GM21528 (cell line): ENCODE measurements at regions not wholly inside any gene's neighbourhood (a gene's known extent, or its start where the extent isn't known, plus 50 kb on each side); places are given as distances from the start of the nearest gene placed in this dataset.
"Not testable (repeated sequence)": the region's sequence is repeated elsewhere in the genome, so short reads cannot be mapped to it uniquely, and the experiment has no call there.

Source experiments
- ATAC-seq: cut with Tn5 transposase; IDR thresholded peaks from one replicate; pipeline ENCODE4 v1.9.1; 2021; ENCODE audit warnings: mild to moderate bottlenecking, moderate library complexity; ENCODE audit not compliant: unreplicated experiment, low FRiP score

DNA sequence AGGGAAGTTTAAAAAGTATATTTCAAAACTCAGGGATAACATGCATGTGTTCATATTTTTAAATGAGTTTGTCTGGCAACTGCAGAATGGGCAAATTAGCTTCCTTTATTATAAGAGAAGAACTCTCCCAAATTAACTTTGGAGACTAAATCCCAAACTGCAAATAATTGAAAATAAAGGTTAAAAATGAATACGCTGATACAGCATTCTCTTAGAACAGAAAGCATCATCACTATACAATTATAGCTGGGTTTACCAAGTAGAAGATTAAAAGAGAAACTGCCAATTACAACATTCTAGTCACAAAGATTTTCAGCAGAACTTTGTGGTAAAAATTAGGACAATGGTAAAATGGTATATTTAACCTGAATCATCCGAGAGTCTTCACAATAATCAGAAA, 73.3 kb downstream of the OLFM4 start:
- ATAC-seq = no peak

DNA sequence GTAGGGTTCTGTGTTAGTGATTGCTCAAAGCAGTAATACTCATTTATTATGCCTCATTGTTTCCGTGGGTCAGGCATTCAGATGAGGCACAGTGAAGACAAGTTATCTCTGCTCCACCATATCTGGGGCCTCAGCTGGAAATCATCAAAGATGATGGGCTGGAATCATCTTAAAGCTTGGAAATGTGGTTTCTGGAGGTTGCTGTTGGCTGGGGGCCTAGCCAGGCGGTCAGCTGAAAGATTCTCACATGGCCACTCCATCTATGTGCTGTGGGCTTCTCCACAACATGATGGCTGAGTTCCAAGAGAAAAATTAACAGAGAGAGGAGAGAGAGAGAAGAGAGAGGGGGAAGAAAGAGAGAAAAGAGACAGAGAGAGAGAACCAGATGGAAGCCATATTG, 75.5 kb downstream of the OLFM4 start:
- ATAC-seq = no peak

DNA sequence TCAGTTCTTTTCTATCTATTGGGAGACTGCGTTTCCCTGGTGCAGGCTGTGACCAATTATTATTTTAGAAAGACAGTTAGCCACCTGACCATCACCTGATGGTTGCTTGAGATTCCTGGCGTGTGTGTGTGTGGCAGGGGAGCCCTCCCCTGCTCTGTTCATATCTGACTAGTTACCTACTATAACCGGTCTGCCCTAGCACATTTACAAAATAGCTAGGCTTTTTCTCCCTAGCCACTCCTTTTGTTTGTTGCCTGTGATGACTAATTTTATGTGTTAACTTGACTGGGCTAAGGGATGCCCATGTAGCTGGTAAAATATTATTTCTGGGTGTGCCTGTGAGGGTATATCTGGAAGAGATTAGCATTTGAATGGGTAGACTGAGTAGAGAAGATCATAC, 76.9 kb downstream of the OLFM4 start:
- no peak for ATAC-seq

DNA sequence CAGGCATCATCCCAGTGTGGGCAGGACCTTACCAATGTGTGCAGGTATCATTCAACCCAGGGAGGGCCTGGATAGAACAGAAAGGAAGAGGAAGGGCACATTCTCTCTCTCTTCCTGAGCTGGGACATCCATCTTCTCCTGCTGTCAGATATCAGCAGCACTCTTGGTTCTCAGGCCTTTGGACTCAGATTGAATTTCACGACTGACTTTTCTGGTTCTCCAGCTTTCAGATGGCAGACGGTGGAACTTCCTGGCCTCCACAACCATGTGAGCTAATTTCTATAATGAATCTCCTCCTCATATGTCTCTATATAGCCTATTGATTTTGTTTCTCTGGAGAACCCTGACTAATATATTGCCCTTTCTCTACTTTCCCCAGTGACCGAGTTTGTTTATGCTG, 77.3 kb downstream of the OLFM4 start:
- no peak for ATAC-seq

DNA sequence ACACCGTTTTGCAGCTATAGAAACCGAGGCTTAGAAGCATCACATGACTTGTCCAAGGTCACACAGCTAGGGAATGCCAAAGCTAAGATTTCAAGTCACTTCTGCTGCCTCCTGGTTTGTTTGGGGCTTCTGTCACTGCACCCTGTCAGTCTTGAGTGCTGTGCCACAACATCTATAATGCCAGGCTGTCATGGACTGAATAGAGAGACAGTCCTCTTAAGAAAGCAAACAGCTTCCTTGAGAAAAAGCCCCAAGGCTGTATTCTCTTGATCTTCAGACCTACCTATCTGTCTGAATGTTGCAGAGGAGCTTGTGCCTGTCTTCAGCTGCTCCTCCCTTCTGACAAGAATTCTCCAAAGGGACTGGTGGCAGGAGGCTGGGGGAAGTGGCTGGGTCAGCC, 81.6 kb downstream of the OLFM4 start:
- no peak for ATAC-seq

DNA sequence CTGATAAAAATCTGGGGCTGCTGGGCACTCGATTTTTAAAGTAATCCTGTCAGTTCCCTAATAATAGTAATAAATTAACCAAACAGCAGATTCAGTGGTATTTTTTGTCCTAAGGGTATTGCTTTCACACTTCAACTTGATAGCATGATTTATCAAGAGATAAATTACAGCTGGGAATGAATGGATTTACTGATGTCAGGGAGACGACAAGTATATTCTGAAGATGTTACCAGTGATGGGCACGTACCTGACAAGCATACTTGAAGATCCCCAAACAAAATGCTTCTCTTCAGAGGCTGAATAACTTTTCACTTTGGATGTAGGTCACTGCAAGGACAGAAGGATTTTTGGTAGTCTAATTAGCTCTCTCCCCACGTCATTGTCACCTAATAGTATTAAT, 82.0 kb downstream of the OLFM4 start:
- ATAC-seq = no peak

DNA sequence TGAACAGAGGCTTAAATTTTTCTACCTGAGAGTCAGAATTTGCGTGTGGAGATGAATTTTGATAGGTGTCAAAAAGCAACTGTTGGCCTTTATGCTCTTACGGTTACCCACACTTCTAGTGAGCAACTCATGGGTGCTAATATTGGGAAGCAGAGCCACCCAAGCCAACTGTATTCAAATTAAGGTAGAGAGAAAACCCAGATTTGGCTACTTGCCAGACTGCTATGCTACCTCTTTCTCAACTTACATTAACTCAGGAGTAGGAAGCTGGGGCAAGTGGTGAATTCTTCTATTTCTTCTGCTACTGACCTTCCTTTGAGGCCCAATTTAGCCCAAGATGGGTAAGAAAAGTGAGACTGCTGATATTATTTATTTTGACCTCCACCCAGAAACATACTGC, 83.9 kb downstream of the OLFM4 start:
- ATAC-seq = no peak

DNA sequence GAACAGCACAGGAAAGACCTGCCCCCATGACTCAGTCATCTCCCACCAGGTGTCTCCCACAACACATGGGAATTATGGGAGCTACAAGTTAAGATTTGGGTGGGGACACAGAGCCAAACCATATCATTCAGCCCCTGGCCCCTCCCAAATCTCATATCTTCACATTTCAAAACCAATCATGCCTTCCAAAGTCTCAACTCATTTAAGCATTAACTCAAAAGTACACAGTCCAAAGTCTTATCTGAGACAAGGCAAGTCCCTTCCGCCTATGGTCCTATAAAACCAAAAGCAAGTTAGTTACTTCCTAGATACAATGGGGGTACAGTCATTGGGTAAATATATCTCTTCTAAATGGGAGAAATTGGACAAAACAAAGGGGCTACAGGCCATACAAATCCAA, 88.4 kb downstream of the OLFM4 start:
- ATAC-seq = not testable (repeated sequence)

DNA sequence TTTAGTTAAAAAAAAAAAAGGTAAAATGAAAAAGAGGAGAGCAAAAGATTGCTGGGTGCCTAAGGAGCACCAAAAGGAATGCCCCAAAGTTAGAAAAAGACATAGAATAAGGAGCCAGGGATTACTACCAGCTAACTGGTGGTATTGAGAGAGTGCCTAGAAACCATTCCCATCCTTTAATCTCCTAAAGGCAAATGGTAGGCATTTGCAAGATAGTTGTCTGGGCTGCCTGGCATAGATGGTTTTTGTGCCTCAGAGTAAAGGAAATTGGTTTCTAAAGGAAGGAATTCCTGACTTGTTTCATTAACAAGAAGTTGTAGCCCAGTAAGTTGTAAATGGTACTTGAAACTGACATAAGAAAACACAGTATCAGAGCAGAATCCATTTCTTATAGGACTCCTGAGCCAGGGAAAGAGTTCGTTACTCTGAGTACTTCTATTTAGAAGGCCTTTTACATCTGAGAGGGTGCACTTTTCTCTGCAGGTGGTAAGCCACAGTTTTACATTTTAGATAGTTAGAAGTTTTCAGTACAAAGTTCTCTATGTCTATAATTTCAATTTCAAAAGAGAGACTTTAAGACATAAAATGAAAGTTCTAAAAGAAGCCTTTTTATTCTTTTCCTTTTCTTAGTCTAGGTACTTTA, 92.6 kb downstream of the OLFM4 start:
- ATAC-seq = no peak

DNA sequence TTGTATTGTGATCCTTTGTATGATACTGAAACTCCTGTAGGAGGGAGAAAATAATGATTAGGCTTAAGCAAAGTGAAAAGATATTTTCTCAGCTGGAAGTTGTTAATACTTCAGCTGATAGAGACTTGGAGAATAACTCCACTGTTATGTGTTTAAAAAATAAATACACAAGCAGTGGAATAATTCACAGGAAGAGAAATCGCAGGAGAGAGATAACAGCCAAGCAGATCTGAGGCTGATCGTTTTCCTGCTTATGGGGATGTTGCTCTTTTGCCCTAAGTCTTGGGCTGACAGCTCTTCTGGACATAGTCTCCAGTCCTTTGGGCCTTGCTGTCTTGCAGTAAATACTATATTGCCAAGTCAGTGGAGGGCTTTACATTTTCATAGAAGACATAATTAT, 93.3 kb downstream of the OLFM4 start:
- ATAC-seq = no peak

DNA sequence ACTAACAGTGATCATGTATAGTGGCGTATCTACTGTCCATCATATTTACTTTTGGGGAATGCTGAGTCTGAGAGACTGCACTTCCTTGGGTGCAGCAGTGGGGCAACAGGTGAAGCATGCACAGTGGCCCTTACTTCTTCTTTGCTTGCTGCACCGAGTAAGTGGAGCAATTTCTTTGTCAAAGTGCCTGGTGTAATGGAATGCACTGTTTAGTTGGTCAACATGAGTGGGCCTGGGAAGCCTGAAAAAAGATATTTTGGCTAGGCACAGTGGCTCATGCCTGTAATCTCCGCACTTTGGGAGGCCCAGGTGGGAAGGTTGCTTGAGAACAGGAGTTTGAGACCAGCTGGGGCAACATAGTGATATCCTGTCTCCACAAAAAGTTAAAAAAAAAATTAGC, 94.9 kb downstream of the OLFM4 start:
- no peak for ATAC-seq

DNA sequence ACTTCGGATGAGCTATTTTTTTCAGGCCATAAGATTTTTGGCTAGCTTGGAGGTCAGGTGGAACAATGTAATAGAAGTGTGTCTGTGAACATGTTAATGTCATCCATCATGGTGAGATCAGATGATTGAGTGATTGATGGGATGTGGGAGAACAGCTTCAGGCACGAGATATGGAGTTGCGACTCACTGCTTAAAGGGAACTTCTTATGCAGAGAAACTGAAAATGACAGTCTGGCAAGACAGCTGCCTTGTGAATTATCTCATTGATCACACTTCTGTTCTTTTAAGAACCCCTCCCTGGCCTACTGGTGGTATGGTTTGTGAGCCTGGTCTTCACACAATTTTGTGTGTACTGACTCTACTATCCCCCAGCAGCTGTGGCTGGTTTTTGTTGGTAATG, 96.0 kb downstream of the OLFM4 start:
- no peak for ATAC-seq

DNA sequence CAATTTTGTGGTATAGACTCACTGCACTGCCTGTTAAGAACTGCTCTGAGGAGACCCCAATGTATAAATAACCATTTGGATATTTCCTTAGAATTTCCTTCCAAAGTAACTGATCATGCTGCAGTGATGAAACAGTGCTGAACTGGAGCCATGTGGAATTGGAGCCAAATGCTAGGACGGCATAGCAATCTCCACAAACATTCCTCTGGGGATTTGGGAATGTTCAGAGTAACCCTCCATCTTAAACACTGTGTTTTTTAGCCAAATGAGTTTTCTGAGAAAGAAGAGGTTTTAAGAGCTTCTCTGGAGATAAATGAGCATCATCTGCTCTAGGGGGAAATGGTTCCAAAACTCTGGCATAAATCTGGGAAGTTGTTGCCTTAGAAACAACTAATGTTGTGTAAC, 98.2 kb downstream of the OLFM4 start:
- no peak for ATAC-seq

DNA sequence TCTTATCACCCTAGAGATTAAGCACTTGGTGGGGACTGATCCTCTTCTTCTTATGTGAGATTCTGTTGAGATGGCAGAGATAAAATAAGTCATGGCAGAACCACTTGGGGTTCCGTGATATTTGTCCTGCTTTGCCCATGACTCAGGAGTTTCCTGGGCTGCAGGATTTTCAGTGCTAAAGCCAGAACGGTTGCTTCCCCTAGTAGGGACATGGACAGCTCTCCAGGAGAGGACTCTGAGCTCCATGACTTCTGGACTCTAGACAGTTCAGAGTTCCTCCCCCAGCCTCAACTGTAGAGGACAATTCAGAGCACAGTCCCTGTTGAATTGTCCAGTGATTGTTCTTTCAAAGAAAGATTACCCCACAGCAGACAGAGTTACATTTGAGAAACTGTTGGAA, 98.8 kb downstream of the OLFM4 start:
- no peak for ATAC-seq

DNA sequence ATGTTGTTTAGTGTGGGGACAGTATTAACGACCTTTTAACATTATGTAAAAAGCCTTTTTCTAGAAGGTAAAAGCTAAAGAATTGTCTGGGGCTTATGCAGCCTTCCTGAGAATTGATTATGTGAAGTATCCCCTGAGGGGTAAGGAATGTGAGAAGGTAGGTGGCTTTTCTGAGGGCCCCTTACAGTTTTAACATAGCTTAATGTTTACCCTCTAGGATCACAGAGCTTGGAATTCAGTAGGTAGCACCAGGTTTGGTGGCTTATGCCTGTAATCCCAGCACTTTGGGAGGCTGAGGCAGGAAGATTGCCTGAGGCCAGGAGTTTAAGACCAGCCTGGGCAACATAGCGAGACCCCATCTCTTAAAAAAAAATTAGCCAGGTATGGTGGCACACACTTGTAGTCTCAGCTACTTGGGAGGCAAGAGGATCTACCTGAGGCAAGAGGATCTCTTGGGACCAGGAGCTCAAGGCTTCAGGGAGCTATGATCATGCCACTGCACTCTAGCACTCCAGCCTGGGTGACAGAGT, 101.3 kb downstream of the OLFM4 start:
- ATAC-seq = no peak

DNA sequence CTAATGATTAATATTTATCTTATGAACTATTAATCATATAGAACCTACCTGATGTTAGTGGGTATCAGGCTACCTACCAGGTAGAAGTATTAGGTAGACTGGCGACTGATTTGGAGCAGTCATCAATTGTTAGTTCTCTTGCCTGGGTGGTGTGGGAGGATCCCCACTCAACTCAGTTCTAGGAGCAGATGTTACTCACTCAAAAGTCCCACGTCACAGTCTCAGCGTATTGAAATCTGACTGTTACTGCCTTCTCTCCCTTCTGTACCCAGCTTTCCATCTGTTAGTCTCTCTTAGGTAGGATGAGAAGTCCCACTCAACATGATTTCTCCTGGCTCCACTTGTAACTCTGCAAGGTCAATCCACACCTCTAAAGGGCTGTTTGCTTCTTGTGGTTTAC, 102.7 kb downstream of the OLFM4 start:
- ATAC-seq = no peak

DNA sequence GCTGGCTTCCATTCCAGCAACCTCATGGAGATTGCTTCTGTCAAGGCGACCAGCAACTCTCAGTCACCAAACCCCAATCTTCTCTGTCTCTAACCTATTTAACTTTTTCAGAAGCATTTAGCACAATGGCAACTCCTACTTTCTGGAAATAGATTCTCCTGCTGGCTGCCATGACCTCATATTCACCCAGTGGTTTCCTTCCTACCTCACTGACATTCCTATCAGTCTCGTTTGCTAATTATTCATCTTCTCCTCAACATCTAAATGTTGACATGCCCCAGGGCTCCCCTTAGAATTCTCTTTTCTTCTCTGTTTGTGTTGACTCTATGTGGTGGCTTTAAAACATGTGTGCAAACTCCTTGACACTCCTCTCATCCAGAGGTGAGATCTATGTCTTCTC, 106.7 kb downstream of the OLFM4 start:
- ATAC-seq = no peak

DNA sequence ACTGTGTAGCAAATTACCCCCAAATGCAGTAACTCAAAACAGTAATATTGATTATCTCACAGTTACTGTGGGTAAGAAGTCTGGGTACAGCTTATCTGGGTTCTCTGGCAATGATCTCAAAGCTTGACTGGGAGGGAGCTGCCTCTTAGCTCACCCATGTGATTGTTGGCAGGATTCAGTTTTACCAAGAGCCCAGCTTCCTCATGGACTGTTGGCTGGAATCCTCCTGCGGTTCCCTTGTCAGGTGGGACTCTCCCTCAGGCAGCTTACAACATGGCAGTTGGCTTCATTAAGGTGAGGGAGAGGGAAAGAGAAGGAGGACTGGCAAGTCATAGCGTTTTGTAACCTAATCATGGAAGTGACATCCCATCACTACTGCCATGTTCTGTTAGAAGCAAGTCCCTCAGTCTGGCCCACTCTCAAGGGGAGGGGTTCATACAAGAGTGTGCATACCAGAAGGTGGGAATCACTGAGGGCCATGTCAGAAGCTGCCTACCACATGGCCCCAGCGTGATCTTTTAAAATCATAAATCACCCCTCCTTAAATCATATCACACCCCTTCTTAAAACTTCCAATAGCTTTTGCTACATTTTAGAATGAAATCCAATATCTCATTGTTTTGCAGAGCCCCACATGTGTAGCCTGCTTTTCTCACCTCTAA, 108.1 kb downstream of the OLFM4 start:
- no peak for ATAC-seq

DNA sequence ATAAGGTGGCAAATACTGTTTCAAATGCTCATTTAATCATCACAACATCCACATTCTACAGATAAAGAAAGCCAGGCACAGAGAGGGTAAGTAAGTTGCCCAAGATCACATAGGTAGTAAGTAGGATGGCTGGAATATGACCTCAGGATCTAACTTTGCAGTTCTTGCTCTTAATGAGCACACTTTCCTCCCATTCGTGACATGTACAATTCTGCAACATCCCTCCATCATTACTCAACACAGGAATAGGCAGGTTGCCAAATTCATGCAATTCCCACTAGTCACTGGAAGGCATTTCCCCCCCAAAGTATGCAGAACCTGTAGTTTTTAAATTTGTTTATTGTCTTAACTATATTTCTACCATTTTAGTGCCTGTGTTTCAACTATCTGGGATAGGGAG, 109.2 kb downstream of the OLFM4 start:
- no peak for ATAC-seq

DNA sequence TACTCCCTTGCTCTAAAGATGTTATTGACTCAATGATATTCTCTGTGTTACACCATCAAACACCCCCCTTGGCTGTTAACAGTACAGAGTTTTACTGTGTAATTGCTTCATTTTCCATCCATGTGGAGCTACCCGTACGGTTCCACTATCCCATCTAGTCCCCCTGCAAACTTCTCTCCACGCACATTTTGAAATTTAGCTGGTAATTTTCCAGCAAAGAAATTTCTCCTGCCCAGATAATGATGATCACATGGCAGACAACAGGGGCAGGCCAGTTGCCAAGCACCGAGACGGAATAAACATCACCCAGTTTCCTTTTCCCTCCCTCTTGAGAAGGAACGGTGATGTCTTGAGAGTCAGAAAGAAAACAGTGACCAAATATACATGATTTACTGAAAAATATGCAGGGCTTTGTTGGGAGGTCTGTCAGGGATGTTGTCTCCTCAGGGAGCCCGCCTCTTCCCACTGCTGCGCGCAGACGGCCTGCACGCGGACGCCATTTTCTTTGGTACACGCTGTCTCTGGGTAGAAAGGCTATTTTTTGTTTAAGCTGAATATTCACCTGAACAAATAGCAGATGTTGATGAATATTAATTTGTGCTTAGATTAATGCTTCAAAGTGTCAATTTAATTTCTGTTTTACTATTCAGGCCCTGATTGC, 109.9 kb downstream of the OLFM4 start:
- ATAC-seq = no peak

DNA sequence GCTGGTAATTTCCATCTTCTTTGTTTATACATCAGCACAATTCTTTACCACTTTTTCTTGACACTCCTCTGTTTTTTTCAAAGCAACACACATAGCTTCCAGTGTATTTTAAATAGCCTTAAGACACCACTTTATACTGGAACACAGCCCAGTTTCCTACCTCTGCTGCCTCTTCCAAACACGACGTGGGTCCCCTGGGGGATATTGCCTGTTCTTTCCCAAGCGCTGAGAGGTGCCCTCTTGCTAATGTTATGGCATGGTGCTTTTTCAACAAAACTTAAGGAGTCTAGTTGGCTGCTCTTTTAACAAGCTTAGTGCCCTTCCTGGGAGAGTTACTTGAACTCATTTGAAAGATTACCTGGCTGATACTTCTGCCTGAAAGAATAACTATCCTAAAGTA, 112.7 kb downstream of the OLFM4 start:
- no peak for ATAC-seq

DNA sequence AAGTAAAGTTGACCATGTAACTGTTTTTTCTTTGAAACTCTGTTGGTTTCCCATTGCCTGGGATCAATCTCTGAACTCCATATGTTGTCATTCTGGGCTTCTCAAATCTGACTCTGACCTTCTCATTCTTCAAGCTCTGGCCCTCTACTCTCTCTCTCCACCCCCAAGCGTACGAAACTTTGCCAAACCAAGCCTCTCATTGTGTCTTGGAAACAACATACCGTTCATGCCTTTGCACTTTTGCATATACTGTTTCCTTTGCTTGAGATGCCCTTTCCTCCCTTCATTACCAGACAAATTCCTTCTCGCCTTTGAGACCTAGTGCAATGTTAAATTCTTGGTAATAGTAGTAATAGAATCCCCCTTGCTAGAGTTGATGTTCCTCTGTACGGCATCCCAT, 113.7 kb downstream of the OLFM4 start:
- ATAC-seq = no peak
